GM19025 (cell line): ENCODE measurements at regions not wholly inside any gene's neighbourhood (a gene's known extent, or its start where the extent isn't known, plus 50 kb on each side); places are given as distances from the start of the nearest gene placed in this dataset.
"Not testable (repeated sequence)": the region's sequence is repeated elsewhere in the genome, so short reads cannot be mapped to it uniquely, and the experiment has no call there.

ENCODE experiments used
- ATAC-seq: cut with Tn5 transposase; IDR thresholded peaks from one replicate; pipeline ENCODE4 v1.9.1; 2021; ENCODE audit warnings: mild to moderate bottlenecking, low read depth, moderate library complexity; ENCODE audit not compliant: unreplicated experiment

DNA sequence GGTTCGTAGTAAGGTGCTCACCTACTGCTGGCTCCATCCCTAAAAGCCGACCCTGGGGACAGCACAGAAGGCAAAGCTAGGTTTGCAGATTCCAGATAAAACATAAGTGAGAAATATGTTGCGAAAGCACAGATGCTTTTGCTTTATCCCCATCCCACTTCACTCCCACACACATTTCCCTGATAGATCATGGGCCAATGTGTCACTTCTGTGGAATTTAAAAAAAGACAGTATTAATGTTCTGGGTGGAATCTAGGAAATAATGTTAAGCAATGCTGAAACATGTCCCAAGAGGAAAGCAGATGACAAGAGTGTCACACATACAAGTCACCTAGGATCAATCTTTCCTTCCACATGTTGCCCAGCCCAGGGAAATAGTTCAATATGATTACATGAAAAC, 661.0 kb upstream of the MIR17HG start:
- ATAC-seq, result no peak

DNA sequence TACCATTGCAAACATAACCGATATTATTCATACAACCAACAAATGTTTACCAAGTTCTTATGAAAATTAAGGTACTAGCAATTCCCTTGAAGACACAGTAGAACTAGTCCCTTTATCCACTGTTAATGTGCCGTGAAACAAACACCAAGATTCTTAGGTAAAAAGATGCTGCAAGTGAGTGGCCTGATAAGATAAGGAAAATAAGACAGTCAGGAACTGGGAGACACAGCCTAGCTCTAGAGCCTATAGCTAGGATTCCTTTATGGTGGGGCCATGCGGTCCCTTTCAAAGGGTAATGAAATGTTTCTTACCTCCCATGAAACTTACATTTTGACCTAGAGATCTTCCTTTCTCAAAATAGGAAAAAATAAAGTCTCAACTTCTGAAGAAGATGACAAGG, 658.4 kb upstream of the MIR17HG start:
- ATAC-seq, result no peak

DNA sequence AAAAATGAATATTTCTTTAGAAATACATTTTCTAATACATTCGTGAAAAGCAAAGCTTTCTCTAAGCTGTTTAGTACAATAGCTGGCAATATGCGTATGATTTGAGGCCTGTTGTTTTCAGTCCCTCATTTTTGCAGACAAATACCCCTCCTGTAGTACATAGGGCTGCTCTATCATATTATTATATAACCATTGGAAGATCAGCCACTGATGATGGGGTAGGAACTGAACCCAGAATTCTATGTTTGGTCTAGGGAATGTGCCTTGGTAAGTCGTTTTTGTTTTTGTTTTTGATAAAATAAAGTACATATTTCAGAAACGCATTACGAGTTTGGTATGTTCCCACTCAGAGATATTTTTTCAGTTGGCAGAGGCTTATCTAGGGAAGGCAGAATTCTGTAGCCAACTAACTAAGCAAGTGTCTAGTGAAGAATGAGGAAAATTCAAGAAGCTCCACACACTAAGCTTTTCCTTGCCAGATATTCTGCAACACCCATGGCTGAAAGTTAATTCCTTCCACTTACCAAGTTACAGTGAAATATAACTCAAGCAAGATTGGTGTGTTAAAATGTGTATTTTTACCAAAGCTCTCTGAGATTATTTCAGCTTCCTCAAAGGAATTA, 656.9 kb upstream of the MIR17HG start:
- no peak for ATAC-seq

DNA sequence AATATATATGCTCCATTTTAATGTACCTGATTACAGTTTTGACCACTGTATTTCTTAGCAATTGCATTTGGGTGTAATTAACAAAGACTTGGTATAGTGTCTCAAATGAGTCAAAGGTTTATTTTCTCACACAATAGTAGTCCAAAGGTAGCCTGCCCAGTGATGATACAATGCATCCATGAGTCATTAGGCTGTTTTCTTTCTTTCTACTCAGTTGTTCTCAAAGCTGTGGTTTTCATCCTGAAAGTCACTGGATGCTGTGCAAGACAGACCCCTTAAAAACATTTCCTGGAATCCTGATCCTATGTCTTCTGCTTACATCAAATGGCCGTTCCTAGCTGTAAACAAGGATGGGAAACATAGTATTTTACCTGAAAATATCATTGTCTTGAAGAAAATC, 651.2 kb upstream of the MIR17HG start:
- ATAC-seq, result no peak

DNA sequence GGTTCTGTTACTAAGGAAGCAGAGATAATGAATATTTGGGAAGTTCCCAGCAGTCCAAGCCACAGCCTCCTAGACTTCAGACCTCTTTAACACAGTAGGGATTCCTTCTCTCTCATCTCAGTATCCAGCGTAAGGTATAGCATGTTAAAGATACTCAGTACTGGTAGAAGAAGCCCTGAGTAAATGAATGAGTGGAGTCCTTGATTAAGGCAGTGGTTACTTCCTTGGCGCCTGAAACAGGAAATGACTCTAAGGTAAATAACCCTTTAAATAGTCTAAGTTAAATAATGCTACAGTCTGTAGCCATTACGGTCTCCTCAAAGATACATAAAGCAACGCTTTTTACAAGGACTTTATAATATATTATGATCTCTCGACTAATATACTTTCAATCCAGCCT, 650.8 kb upstream of the MIR17HG start:
- ATAC-seq, result no peak

DNA sequence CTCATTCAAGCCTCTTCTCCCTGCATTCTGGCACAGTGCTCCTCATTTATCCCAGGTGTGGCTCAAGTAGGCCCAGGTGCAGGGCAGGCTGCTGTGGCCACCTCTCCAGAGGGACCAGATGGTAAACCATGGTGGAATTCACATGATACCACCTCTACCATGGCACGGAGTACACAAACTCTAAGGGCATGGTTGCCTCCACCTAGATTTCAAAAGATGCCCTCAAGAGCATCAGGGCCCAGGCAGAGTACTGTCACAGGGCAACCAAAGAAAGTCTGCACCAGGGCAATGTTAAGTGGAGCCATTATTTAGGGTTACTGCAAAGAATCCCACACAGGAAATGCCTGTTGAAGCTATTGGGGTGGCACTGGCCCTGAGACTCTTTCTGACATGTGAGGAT, 647.1 kb upstream of the MIR17HG start:
- ATAC-seq, result no peak

DNA sequence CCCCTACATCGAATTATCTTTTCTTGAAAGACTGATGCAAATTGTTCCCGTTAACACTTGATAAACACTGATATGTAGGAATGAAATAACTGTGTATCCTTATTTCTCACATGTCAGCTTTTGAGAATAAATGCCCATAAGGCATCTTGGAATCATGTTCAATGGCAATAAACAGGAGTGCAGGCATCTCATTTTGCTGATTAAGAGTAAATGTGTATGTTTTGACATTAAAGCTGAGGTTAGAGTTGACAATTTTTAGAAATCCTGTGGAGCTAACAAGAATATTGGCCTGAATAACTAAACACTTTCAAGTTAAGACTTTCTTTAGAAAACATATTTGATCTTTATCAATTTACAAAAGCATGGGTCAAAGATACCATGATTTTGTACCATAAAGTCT, 646.2 kb upstream of the MIR17HG start:
- ATAC-seq, result no peak

DNA sequence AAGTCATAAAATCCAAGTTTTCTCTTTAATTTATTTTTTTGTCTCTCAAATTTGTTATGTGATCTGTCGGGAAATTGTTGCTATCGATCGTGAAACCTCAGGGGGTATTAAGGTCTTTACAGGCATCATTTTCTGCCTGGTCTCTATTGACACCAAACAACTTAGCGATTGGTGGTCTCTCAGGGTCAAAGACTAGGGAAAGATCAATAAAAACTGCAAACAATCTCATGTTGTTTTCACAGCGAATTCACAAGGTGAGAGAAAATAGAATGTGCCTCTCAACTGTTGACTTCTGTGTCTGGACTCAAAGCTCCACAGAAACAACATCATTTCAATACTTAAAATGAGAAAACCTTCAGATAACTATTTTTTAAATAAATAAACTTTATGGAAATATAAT, 645.4 kb upstream of the MIR17HG start:
- ATAC-seq, result no peak

DNA sequence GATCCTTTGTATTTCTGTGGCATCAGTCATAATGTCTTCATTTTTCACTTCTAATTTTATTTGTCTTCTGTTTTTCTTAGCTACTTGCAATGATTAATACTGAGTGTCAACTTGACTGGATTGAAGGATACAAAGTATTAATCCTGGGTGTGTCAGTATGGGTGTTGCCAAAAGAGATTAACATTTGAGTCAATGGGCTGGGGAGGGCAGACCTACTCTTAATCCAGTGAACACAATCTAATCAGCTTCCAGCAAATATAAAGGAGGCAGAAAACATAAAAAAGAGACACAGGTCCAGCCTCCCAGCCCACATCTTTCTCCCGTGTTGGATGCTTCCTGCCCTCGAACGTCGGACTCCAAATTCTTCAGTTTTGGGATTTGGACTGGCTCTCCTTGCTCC, 640.9 kb upstream of the MIR17HG start:
- ATAC-seq, result no peak

DNA sequence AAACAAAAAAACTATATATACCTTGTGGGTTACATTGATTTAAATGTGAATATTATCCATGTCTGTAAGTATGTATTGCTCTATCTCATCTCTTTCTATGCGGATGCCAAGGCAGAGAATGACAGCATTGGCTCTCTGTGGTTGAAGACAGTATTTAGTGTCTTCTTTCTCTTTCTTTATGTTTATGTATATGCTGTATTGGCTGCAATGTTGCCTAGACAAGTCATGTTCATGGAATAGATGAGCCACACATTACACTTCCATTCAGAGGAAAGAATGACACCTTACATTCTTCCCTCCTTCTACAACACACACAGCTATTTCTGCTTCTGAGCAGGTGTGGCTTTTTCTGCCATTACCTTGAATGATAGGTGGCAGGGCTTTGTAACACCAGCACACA, 639.4 kb upstream of the MIR17HG start:
- ATAC-seq, result no peak

DNA sequence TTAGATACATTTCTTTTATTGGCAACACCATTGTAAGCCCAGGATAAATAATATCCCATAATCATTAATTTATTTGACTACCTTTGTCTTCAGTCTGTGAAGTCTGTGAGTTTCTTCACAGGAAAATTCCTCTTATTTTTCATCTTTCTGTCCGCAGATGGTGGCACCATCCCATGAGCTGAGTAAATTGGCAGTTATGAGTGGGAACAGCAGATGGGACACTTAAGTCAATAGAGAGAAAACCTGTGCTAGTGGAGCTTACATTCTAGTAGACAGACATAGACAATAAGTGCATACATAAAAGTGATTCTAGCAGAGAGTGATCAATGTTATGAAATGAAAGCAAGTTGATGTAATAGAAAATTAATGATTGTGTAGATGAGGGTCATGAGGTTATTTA, 638.2 kb upstream of the MIR17HG start:
- no peak for ATAC-seq

DNA sequence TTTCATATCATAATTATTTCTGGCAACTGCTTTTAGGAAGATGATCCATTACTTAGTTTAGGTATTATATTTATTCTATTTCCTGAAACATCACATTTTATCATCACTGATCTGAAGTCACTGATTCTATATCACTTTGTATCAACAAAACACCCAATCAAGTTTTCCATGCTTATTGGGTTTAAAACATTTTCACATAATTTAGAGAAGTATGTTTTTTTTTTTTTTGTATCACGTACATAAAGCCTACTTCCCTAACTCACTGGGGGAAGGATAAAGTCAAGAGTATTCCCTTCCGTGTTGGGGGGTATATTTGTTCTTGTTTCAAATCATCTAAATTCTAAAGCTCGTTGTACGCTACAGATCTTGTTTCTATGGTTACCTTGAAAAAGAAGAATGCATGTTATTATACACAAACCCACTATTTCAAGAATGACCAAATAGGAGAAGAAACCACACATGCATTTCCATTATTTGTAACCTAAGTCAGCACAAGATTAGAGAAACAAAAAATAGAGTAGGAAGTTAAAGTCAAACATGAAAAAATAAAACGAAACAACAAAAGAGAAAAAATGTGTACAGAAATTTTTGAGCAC, 637.2 kb upstream of the MIR17HG start:
- no peak for ATAC-seq

DNA sequence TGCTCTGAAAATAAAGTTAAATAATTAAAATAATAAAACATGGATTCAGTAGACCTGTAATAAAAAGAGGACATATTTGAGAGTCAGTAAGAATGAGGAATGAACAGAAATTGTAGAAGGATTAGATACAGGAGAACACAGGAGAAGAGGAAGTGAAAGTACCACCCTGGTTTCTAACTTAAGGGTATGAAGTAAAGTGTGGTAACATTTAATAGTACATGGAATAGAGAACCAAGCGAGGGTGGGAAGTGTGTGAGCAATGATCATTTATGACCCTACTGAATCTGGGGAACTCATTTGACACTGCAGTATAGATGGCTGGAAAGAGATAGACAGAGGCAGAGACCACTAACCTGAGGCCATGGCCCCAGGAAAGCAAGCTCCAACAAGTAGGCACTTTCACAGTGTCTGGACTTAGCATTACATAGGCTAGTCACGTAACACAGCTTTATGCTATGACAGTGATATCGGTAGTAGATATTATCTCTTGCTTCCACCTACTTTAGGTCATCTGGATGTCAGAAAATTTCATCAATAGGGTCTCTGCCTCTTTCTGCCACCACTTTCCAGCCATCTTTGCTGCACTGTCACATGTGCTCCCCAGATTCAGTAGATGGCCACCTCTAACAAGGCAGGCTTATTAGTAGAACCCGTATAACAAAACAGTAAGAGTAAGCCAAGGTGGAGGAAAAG, 633.9 kb upstream of the MIR17HG start:
- no peak for ATAC-seq

DNA sequence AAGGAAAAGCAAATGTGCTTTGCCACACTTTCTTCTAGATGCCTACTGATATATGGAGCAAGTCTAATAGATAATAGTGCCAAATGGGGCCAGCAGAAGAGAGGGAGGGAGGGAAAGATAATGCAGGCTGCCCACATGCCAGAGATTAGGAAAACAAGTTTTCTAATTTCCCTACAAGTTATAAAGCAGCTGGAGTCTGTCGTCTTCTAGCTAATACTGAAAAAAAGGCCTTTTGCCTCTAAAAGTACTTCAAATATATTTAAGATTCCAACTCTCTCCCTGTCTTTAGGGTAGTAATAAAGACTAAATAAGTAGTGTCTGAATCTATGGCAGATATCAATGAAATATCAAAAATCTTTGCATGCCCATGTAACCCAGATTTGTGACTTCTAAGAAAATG, 632.0 kb upstream of the MIR17HG start:
- no peak for ATAC-seq

DNA sequence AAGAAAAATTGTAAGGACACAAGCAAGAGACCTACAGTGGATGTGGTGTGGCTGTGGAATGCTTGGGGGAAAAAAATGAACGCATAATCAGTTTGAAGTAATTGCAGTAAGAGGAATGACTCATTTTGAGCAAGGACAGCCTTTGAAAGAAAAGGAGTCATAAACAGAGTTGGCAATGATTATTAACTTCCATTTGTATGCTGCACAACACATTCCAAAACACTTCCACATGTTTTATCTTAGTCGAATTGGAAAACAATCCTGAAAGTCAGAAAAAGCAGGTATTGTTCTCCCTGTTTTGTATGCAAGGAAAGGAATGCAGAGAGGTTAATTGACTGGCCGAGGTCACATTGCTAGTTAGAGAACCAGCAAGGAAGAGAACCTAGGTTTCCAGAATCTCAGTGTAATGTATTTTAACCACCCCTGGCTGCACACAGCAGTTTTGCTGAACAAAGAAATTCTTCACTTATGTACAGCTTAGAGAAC, 630.0 kb upstream of the MIR17HG start:
- no peak for ATAC-seq

DNA sequence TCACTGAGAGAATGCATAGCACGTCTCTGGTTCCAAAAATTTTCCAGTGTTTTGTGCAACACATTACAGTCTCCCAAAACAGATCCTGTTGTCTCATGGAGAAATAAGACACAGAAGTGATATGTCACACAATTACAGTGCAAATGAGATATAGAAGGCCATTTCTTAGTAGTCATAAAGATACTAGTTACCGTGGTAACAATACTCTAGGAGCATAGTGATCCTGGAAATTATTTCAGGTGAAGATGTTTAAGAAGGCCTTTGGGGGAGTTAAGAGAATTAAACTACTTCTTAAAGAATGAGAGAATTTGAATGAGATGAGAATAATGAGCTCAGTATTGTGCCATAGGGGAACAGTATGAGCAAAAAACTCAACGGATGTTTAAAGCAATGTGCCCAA, 628.0 kb upstream of the MIR17HG start:
- no peak for ATAC-seq

DNA sequence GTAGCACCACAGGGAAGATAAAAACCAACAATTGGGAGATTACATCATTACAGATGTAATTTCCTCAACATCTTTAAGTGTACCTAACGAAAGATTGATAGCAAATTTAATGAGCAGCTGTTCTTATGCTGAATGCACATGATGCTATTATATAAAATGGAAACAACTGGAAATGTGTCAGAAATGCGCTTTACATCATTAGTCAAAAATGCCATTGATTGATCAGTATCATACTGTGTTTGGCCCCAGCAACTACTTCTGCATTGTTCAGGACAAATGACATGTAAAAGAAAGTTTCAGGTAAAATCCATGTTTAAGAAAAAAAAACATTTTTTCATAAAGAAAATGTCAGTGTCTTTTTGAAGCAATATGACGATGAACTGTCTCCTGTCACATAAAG, 625.5 kb upstream of the MIR17HG start:
- no peak for ATAC-seq

DNA sequence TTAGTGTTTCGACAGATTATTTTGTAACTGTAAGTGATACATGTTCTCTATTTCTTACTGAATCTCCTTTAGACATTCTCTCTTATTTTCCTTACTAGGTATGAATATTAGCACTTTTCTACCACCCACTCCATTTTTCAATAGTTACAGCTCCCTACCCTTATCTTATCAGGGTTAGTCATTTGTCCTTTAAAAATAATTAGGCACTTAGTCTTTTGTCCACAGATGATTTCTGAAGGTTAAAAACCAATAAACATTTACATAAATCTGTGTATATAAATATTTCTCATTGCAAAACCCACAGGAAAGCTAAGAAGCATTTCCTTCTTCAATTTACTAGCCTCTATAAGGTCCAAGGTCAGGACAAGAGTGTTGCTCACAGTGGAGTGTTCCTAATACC, 624.1 kb upstream of the MIR17HG start:
- no peak for ATAC-seq

DNA sequence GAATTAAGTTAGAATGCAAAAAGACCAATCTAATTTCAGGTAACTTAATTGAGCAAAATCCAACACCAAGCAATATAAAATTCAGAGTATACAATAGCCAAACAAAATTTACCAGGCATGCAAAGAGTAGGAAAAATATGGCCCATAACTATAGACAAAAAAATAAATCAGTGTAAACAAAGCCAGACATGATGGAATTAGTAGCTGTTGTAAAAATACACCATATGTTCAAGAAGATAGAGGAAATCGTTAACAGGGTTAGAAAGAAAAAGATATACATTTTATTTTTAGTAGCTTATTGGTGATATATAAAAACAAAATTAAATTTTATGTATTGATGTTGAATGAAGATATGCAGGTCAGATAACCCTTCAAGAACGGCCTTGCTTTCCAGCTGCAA, 621.1 kb upstream of the MIR17HG start:
- ATAC-seq, result no peak

DNA sequence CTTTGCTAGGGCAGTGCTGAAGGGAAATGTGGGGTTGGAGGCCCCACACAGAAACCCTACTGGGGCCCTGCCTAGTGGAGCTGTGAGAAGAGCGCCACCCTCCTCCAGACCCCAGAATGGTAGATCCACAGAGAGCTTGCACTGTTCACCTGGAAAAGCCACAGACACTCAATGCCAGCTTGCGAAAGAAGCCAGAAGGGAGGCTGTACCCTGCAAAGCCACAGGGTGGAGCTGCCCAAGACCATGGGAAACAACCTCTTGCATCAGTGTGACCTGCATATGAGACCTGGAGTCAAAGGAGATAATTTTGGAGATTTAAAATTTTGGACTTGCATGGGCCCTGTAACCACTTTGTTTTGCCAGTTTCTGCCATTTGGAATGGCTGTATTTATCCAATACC, 615.4 kb upstream of the MIR17HG start:
- no peak for ATAC-seq

DNA sequence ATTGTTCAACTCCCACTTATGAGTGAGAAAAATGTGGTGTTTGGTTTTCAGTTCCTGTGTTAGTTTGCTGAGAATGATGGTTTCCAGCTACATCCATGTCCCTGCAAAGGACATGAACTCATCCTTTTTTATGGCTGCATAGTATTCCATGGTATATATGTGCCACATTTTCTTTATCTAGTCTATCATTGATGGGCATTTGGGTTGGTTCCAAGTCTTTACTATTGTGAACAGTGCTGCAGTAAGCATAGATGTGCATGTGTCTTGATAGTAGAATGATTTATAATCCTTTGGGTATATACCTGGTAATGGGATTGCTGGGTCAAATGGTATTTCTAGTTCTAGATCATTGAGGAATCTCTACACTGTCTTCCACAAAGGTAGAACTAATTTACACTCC, 613.0 kb upstream of the MIR17HG start:
- ATAC-seq, result not testable (repeated sequence)

DNA sequence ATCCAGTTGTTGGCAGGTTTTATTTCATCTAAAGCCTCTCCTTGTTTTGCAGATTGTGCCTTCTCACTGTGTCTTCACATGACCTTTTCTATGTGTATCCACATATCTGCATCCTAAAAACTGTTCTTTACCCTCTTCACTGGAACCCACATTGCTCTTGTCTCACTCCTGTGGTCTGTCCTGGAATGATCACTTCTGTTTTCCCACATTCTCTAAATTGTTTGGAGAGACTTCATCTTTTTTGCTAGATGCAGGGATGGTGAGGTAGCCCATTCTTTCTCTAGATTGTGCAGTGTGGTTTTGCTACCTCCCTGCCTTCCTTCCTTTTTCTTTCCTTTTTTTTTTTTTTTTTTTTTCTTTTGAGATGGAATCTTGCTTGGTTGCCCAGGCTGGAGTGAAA, 608.6 kb upstream of the MIR17HG start:
- ATAC-seq, result no peak
